ENCODE measurements at regions not wholly inside any gene's neighbourhood (a gene's known extent, or its start where the extent isn't known, plus 50 kb on each side); places are given as distances from the start of the nearest gene placed in this dataset.

DNA sequence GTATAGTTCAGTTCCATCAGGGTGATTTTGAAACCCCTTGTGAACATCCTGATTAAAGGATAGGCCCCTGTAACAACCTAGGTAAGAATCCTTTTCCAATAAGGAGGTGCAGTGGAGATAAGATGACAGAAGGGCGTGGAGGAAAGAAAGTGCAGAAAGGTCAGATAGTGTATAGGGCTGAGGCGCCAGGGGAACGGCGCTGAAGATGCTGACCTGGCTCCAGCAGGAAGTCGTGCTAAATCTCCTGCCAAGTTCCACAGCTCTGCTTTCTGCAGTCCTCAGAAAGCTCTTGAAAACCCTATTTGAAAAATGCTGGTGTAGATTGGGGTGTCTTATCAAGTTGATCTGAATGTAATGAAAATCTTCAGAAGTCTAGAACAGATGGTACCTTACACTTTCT lies 221.7 kb downstream of the COG6 start:
- Histone ChIP-seq H3K27ac (no peak overlapping the region), H3K36me3 (ENCODE audit: insufficient read depth in 1 of 2, low read depth in 1 of 2) (no peaks in the 10 kb centered on the region), H3K9me3 (no peaks in the 10 kb centered on the region), H3K4me3 (no peak overlapping the region), H3K27me3 (ENCODE audit: insufficient read depth in 3 of 3, low read length in 2 of 3) (no peaks in the 10 kb centered on the region), H3K4me1 (no peaks in the 10 kb centered on the region)
- ATAC-seq (no peak), DNase-seq (no peak)
- intact Hi-C loops (cut with DNase I): no loop called here
- TF ChIP-seq, protein P1, sequence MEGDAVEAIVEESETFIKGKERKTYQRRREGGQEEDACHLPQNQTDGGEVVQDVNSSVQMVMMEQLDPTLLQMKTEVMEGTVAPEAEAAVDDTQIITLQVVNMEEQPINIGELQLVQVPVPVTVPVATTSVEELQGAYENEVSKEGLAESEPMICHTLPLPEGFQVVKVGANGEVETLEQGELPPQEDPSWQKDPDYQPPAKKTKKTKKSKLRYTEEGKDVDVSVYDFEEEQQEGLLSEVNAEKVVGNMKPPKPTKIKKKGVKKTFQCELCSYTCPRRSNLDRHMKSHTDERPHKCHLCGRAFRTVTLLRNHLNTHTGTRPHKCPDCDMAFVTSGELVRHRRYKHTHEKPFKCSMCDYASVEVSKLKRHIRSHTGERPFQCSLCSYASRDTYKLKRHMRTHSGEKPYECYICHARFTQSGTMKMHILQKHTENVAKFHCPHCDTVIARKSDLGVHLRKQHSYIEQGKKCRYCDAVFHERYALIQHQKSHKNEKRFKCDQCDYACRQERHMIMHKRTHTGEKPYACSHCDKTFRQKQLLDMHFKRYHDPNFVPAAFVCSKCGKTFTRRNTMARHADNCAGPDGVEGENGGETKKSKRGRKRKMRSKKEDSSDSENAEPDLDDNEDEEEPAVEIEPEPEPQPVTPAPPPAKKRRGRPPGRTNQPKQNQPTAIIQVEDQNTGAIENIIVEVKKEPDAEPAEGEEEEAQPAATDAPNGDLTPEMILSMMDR (IDR thresholded peaks at IDR 0.05): no peak
- WGBS, 3 donors: 61 to 74% (median 73%) methylated on average over 5 of the region's 5 CpGs

DNA sequence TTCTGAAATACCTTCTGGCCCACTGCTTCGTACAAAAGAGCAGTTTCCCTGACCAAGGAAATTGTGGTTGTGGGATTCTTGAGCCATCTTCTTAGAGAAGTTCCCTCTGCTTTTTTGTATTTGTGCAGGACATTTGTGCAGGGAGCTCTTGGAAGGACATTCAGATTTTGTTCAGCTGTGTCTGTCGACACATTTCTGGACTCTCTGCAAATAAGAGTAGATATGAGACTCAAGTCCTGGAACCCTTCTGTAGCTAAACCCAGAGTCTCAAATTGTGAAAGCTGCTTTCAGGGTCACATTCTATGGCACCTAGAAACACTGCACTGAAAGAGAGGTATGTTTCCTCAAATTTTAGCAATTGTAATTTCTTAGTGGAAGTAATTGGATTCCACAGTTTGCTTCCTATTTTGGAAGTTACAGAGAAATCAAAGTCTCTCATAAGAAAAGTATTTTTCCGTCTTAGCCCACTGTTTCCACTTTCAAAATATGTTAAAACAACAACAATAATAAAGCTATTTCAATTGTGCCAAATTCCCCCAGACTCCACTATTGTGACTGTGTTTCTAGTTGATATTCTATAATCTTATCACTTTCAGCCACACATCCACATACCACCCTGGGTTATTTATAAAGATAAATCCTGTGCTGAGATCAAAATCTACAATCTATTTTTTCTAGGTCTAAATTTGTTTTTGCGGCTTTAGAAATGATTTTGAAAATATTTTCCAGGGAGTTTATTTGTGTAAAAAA lies 224.0 kb downstream of the COG6 start:
- H3K27ac ChIP-seq: no peak overlapping the region
- H3K27me3 ChIP-seq (ENCODE audit: insufficient read depth in 3 of 3, low read length in 2 of 3): no peaks in the 10 kb centered on the region
- ATAC-seq (no peak), DNase-seq (no peak)
- H3K4me3 ChIP-seq: no peak overlapping the region
- peaks cover 11% of the 10 kb centered on the region for H3K9me3 ChIP-seq
- H3K4me1 ChIP-seq: no peaks in the 10 kb centered on the region
- TF ChIP-seq, protein P1 (IDR thresholded peaks at IDR 0.05): no peak
- no peaks in the 10 kb centered on the region for H3K36me3 ChIP-seq (ENCODE audit: insufficient read depth in 1 of 2, low read depth in 1 of 2)
- WGBS, 3 donors: 62 to 69% (median 62%) methylated on average over 4 of the region's 4 CpGs
- intact Hi-C loops (cut with DNase I): no loop called here

DNA sequence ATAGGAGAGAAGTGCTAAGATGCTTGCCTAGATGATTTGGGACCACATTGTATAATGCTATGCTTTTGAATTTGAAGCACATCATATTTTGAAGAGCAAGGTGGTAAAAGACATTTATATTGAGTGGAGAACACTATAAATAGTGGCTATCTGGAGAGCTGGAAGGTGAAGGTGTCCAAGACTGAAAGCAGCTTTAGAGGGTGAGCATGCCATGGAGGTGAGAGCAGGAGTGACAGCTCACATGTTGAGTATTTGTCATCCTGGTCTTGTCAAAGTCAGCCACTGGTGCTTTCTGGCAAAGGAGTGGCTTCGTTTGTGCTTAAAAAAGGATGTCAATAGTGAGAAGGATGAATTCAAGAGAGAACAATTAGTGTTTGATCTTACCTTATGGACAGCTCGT lies 225.9 kb downstream of the COG6 start:
- TF ChIP-seq, protein P1 (IDR thresholded peaks at IDR 0.05): no peak
- Histone ChIP-seq H3K27ac (no peak overlapping the region), H3K36me3 (ENCODE audit: insufficient read depth in 1 of 2, low read depth in 1 of 2) (no peaks in the 10 kb centered on the region), H3K27me3 (ENCODE audit: insufficient read depth in 3 of 3, low read length in 2 of 3) (no peaks in the 10 kb centered on the region), H3K9me3 (peaks cover 19% of the 10 kb centered on the region), H3K4me1 (no peaks in the 10 kb centered on the region), H3K4me3 (no peak overlapping the region)
- DNase-seq (no peak), ATAC-seq (no peak)
- WGBS, 3 donors: 35 to 65% (median 42%) methylated on average over 2 of the region's 2 CpGs
- intact Hi-C loops (cut with DNase I): no loop called here

DNA sequence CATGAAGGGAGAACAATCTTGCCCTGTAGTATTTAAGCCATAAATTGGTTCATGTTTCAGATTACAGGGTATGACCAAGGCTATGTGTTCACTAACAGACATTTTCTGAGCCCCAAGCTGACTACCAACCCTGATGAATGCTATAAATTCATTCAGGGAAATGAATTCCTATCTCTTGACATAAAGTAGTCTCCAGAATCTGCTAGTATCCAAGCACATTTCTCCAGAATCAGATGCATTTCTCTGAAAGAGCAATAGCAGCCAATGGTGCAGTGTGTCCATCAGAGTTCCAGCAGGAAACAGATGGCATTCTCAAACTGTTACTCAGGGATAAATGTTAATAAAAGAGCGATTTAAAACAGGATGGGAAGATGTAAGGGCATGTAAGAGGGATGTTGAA lies 226.4 kb downstream of the COG6 start:
- no peak for DNase-seq
- Histone ChIP-seq H3K4me1 (no peaks in the 10 kb centered on the region), H3K27ac (no peak overlapping the region), H3K36me3 (ENCODE audit: insufficient read depth in 1 of 2, low read depth in 1 of 2) (no peaks in the 10 kb centered on the region), H3K9me3 (peaks cover 19% of the 10 kb centered on the region), H3K4me3 (no peak overlapping the region), H3K27me3 (ENCODE audit: insufficient read depth in 3 of 3, low read length in 2 of 3) (no peaks in the 10 kb centered on the region)
- ATAC-seq: no peak
- WGBS, 3 donors: 33 to 47% (median 33%) methylated on average over 1 of the region's 1 CpG
- intact Hi-C loops (cut with DNase I): no loop called here
- TF ChIP-seq, protein P1 (IDR thresholded peaks at IDR 0.05): no peak

DNA sequence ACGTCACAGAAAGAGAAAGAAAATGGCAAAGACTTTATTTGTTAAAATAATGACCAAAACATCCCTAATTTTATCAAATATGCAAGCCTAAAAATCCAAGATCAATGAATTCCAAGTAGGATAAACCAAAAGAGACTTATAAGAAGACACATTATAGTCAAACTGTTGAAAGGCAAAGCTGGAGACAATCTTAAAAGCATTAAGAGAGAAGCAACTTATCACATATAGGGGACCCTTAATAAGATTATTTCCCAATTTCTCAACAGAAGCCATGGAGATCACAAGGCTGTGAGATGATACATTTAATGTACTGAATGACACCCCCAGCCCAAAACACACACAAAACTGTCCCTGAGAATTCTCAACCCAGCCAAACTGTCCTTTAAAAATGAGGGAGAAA lies 228.7 kb downstream of the COG6 start:
- ATAC-seq: no peak
- H3K36me3 ChIP-seq (ENCODE audit: insufficient read depth in 1 of 2, low read depth in 1 of 2): no peaks in the 10 kb centered on the region
- 0 to 75% (median 0%) methylated on average over 1 of the region's 1 CpG for WGBS, 3 donors
- H3K27me3 ChIP-seq (ENCODE audit: insufficient read depth in 3 of 3, low read length in 2 of 3): no peaks in the 10 kb centered on the region
- no peak for DNase-seq
- H3K27ac ChIP-seq: no peak overlapping the region
- intact Hi-C loops (cut with DNase I): no loop called here
- no peaks in the 10 kb centered on the region for H3K4me1 ChIP-seq
- no peak overlapping the region for H3K4me3 ChIP-seq
- peaks cover 19% of the 10 kb centered on the region for H3K9me3 ChIP-seq
- TF ChIP-seq, protein P1 (IDR thresholded peaks at IDR 0.05): no peak
